HEK293 (cell line): ENCODE measurements at regions not wholly inside any gene's neighbourhood (a gene's known extent, or its start where the extent isn't known, plus 50 kb on each side); places are given as distances from the start of the nearest gene placed in this dataset.

ENCODE experiments used
- CTCF ChIA-PET: fragments of 350-600 bp; formaldehyde crosslinking; extraction: SDS; loops from one replicate; lab custom pipeline; 2021; ENCODE audit warnings: antibody characterized with exemption; lab: Yijun Ruan, JAX
- POLR2A ChIA-PET: fragments of 300-600 bp; formaldehyde crosslinking; extraction: SDS; loops from one replicate; lab custom pipeline; 2020; ENCODE audit warnings: antibody characterized with exemption, inconsistent platforms; lab: Yijun Ruan, JAX
- H3K27ac ChIP-seq: fragments of 200-500 bp; sonication (Bioruptor generic); 2 replicates; pipeline ENCODE4 v1.5.1; 2014; ENCODE audit warnings: low read depth, low read length, control low read depth, inconsistent platforms; ENCODE audit errors: extremely low read depth
- H3K36me3 ChIP-seq, 2 experiments: fragments of 200-500 bp in 1 of 2; sonication (Bioruptor generic) in 1 of 2; 1 replicate in 1 of 2; 2 replicates in 1 of 2; pipeline ENCODE4 v1.5.1; 2014 to 2017; ENCODE audit warnings: inconsistent platforms in 2 of 2, low read length in 2 of 2; ENCODE audit not compliant: control insufficient read depth in 2 of 2, insufficient read depth in 1 of 2
- H3K4me1 ChIP-seq: fragments of 200-500 bp; sonication (Bioruptor generic); 2 replicates; pipeline ENCODE4 v1.5.1; 2014; ENCODE audit warnings: mild to moderate bottlenecking, low read length, inconsistent platforms; ENCODE audit not compliant: control insufficient read depth, insufficient read depth
- H3K4me3 ChIP-seq: 2 replicates; pipeline ENCODE4 v1.5.1; 2011; ENCODE audit warnings: low read depth, mild to moderate bottlenecking, control low read depth, low read length, moderate library complexity
- H3K9me3 ChIP-seq: fragments of 200-500 bp; sonication (Bioruptor generic); 2 replicates; pipeline ENCODE4 v1.5.1; 2014; ENCODE audit warnings: low read depth, low read length, inconsistent platforms; ENCODE audit not compliant: control insufficient read depth, insufficient read depth
- EGR2 ChIP-seq: fragments of 450-650 bp; formaldehyde crosslinking; IDR thresholded peaks from 2 replicates; pipeline ENCODE4 v1.5.1; 2016; ENCODE audit warnings: low read depth, missing biosample characterization, missing genetic modification characterization
- GLIS2 ChIP-seq: fragments of 450-650 bp; formaldehyde crosslinking; IDR thresholded peaks from 2 replicates; pipeline ENCODE4 v1.5.1; 2016; ENCODE audit warnings: missing biosample characterization, missing genetic modification characterization
- ZNF155 ChIP-seq: fragments of 450-650 bp; formaldehyde crosslinking; IDR thresholded peaks from 2 replicates; pipeline ENCODE4 v1.5.1; 2016; ENCODE audit warnings: missing biosample characterization, missing genetic modification characterization
- ZNF157 ChIP-seq: fragments of 450-650 bp; formaldehyde crosslinking; IDR thresholded peaks from 2 replicates; pipeline ENCODE4 v1.5.1; 2016; ENCODE audit warnings: missing biosample characterization, missing genetic modification characterization
- ZNF184 ChIP-seq: fragments of 450-650 bp; IDR thresholded peaks from 2 replicates; pipeline ENCODE4 v1.5.1; 2018; ENCODE audit warnings: missing biosample characterization, mild to moderate bottlenecking, missing genetic modification characterization
- ZNF221 ChIP-seq: fragments of 450-650 bp; formaldehyde crosslinking; IDR thresholded peaks from 2 replicates; pipeline ENCODE4 v1.5.1; 2017; ENCODE audit warnings: missing biosample characterization, missing genetic modification characterization, borderline replicate concordance
- ZNF302 ChIP-seq: fragments of 450-650 bp; formaldehyde crosslinking; IDR thresholded peaks from 2 replicates; pipeline ENCODE4 v1.5.1; 2016; ENCODE audit warnings: missing biosample characterization, missing genetic modification characterization, low read depth
- ZNF324 ChIP-seq: fragments of 450-650 bp; formaldehyde crosslinking; IDR thresholded peaks from 2 replicates; pipeline ENCODE4 v1.5.1; 2016; ENCODE audit warnings: missing biosample characterization, missing genetic modification characterization
- ZNF548 ChIP-seq: fragments of 450-650 bp; formaldehyde crosslinking; IDR thresholded peaks from 2 replicates; pipeline ENCODE4 v1.5.1; 2016; ENCODE audit warnings: missing biosample characterization, missing genetic modification characterization
- ZNF658 ChIP-seq: fragments of 450-650 bp; formaldehyde crosslinking; IDR thresholded peaks from 2 replicates; pipeline ENCODE4; 2016; ENCODE audit warnings: missing biosample characterization, missing genetic modification characterization
- ZNF670 ChIP-seq: fragments of 450-650 bp; formaldehyde crosslinking; IDR thresholded peaks from 2 replicates; pipeline ENCODE4 v1.5.1; 2016; ENCODE audit warnings: missing biosample characterization, missing genetic modification characterization, low read depth
- ZNF768 ChIP-seq: fragments of 450-650 bp; formaldehyde crosslinking; IDR thresholded peaks from 2 replicates; pipeline ENCODE4 v1.5.1; 2018; ENCODE audit warnings: missing biosample characterization, mild to moderate bottlenecking, missing genetic modification characterization
- TF ChIP-seq, protein P1 (sequence below): fragments of 450-650 bp; formaldehyde crosslinking; IDR thresholded peaks from 2 replicates; pipeline ENCODE4 v1.5.0; 2017; ENCODE audit warnings: missing biosample characterization, missing genetic modification characterization, borderline replicate concordance
- TF ChIP-seq, protein P2 (sequence below): fragments of 450-650 bp; formaldehyde crosslinking; IDR thresholded peaks from 2 replicates; pipeline ENCODE4 v1.5.1; 2016; ENCODE audit warnings: missing biosample characterization, missing genetic modification characterization, borderline replicate concordance
- TF ChIP-seq, protein P3 (sequence below): fragments of 450-650 bp; formaldehyde crosslinking; IDR thresholded peaks from 2 replicates; pipeline ENCODE4 v1.5.1; 2017; ENCODE audit warnings: missing biosample characterization, mild to moderate bottlenecking, missing genetic modification characterization, moderate library complexity
- TF ChIP-seq, protein P4 (sequence below): fragments of 450-650 bp; formaldehyde crosslinking; IDR thresholded peaks from 2 replicates; pipeline ENCODE4 v1.5.1; 2016; ENCODE audit warnings: missing biosample characterization, missing genetic modification characterization
- TF ChIP-seq, protein P5 (sequence below): fragments of 450-650 bp; formaldehyde crosslinking; IDR thresholded peaks from 2 replicates; pipeline ENCODE4 v1.5.1; 2016; ENCODE audit warnings: missing biosample characterization, missing genetic modification characterization, low read depth
- TF ChIP-seq, protein P6 (sequence below): fragments of 450-650 bp; formaldehyde crosslinking; IDR thresholded peaks from 2 replicates; pipeline ENCODE4 v1.5.1; 2016; ENCODE audit warnings: missing biosample characterization, missing genetic modification characterization

DNA sequence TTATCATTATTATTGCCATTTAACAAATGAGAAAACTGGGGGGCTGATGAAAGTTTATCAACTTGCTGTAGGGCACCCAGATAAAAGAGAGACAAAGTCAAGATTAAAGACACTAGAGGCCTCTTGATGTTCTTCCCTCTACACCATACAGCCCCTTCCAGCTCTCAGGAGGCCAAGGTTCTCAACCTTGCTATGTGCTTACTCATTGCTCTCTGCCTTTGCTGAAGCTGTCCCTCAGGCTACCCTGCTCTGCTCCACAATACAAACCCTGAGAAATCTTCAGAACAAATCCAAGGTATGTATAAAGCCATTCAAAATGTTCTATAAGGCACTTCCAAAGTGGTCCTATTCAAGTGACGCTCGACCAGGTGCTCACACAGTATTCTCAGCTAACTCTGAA lies 329.9 kb upstream of the TNP1 start:
- Histone ChIP-seq H3K27ac (no peak overlapping the region), H3K4me3 (no peak overlapping the region), H3K4me1 (no peaks in the 10 kb centered on the region)
- TF ChIP-seq, protein P1, sequence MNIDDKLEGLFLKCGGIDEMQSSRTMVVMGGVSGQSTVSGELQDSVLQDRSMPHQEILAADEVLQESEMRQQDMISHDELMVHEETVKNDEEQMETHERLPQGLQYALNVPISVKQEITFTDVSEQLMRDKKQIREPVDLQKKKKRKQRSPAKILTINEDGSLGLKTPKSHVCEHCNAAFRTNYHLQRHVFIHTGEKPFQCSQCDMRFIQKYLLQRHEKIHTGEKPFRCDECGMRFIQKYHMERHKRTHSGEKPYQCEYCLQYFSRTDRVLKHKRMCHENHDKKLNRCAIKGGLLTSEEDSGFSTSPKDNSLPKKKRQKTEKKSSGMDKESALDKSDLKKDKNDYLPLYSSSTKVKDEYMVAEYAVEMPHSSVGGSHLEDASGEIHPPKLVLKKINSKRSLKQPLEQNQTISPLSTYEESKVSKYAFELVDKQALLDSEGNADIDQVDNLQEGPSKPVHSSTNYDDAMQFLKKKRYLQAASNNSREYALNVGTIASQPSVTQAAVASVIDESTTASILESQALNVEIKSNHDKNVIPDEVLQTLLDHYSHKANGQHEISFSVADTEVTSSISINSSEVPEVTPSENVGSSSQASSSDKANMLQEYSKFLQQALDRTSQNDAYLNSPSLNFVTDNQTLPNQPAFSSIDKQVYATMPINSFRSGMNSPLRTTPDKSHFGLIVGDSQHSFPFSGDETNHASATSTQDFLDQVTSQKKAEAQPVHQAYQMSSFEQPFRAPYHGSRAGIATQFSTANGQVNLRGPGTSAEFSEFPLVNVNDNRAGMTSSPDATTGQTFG (tag by site-specific recombination): no peak
- TF ChIP-seq ZNF324 (tag by site-specific recombination) (no peak), ZNF768 (tag by site-specific recombination) (no peak), ZNF155 (tag by site-specific recombination) (no peak), ZNF548 (no peak), ZNF184 (tag by site-specific recombination) (no peak), ZNF670 (tag by site-specific recombination) (no peak)
- TF ChIP-seq, all 188 proteins: peak for 0
- ChIA-PET POLR2A (no interaction called here), CTCF (no interaction called here)
- no peaks in the 10 kb centered on the region for H3K36me3 ChIP-seq
- no peaks in the 10 kb centered on the region for H3K9me3 ChIP-seq

DNA sequence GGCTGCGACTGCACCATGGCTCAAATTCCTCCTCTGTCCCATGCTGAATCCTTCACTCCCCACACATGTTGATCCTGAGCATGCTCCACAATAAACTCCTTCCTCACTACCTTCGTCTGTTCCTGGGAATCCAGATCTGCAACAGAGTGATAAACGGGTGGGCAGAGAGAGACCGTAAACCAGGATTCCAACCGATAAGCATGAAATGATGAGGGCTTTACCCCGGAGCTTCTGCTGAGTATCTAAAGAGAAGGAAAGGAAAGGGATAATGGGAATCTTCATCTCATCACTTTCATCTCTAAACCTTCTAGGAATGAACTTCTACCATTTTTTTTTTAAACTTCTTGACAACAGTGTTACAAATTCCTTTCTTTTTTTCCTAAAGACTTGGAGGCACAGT lies 329.3 kb upstream of the TNP1 start:
- CTCF ChIA-PET: no interaction called here
- no peaks in the 10 kb centered on the region for H3K36me3 ChIP-seq
- no peaks in the 10 kb centered on the region for H3K4me1 ChIP-seq
- TF ChIP-seq ZNF157 (tag by site-specific recombination) (no peak), EGR2 (no peak), ZNF658 (no peak), ZNF302 (tag by site-specific recombination) (no peak), GLIS2 (tag by site-specific recombination) (no peak), ZNF221 (tag by site-specific recombination) (no peak), ZNF548 (no peak)
- TF ChIP-seq, protein P2, sequence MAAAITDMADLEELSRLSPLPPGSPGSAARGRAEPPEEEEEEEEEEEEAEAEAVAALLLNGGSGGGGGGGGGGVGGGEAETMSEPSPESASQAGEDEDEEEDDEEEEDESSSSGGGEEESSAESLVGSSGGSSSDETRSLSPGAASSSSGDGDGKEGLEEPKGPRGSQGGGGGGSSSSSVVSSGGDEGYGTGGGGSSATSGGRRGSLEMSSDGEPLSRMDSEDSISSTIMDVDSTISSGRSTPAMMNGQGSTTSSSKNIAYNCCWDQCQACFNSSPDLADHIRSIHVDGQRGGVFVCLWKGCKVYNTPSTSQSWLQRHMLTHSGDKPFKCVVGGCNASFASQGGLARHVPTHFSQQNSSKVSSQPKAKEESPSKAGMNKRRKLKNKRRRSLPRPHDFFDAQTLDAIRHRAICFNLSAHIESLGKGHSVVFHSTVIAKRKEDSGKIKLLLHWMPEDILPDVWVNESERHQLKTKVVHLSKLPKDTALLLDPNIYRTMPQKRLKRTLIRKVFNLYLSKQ (tag by site-specific recombination): no peak
- TF ChIP-seq, protein P3, sequence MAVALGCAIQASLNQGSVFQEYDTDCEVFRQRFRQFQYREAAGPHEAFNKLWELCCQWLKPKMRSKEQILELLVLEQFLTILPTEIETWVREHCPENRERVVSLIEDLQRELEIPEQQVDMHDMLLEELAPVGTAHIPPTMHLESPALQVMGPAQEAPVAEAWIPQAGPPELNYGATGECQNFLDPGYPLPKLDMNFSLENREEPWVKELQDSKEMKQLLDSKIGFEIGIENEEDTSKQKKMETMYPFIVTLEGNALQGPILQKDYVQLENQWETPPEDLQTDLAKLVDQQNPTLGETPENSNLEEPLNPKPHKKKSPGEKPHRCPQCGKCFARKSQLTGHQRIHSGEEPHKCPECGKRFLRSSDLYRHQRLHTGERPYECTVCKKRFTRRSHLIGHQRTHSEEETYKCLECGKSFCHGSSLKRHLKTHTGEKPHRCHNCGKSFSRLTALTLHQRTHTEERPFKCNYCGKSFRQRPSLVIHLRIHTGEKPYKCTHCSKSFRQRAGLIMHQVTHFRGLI (tag by site-specific recombination): no peak
- TF ChIP-seq, protein P4, sequence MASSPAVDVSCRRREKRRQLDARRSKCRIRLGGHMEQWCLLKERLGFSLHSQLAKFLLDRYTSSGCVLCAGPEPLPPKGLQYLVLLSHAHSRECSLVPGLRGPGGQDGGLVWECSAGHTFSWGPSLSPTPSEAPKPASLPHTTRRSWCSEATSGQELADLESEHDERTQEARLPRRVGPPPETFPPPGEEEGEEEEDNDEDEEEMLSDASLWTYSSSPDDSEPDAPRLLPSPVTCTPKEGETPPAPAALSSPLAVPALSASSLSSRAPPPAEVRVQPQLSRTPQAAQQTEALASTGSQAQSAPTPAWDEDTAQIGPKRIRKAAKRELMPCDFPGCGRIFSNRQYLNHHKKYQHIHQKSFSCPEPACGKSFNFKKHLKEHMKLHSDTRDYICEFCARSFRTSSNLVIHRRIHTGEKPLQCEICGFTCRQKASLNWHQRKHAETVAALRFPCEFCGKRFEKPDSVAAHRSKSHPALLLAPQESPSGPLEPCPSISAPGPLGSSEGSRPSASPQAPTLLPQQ (tag by site-specific recombination): no peak
- TF ChIP-seq, protein P5, sequence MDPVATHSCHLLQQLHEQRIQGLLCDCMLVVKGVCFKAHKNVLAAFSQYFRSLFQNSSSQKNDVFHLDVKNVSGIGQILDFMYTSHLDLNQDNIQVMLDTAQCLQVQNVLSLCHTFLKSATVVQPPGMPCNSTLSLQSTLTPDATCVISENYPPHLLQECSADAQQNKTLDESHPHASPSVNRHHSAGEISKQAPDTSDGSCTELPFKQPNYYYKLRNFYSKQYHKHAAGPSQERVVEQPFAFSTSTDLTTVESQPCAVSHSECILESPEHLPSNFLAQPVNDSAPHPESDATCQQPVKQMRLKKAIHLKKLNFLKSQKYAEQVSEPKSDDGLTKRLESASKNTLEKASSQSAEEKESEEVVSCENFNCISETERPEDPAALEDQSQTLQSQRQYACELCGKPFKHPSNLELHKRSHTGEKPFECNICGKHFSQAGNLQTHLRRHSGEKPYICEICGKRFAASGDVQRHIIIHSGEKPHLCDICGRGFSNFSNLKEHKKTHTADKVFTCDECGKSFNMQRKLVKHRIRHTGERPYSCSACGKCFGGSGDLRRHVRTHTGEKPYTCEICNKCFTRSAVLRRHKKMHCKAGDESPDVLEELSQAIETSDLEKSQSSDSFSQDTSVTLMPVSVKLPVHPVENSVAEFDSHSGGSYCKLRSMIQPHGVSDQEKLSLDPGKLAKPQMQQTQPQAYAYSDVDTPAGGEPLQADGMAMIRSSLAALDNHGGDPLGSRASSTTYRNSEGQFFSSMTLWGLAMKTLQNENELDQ: no peak
- TF ChIP-seq, protein P6, sequence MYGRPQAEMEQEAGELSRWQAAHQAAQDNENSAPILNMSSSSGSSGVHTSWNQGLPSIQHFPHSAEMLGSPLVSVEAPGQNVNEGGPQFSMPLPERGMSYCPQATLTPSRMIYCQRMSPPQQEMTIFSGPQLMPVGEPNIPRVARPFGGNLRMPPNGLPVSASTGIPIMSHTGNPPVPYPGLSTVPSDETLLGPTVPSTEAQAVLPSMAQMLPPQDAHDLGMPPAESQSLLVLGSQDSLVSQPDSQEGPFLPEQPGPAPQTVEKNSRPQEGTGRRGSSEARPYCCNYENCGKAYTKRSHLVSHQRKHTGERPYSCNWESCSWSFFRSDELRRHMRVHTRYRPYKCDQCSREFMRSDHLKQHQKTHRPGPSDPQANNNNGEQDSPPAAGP: no peak
- TF ChIP-seq, all 188 proteins: peak for 0
- no peak overlapping the region for H3K4me3 ChIP-seq
- POLR2A ChIA-PET: no interaction called here
- H3K27ac ChIP-seq: no peak overlapping the region
- H3K9me3 ChIP-seq: no peaks in the 10 kb centered on the region
